Activated CD4-positive, alpha-beta T cell treated with anti-CD3 and anti-CD28 coated beads, Interleukin-2, amount 10 ng/mL, durations not matched to agents 24 days and 14 days (primary cell): ENCODE measurements at regions not wholly inside any gene's neighbourhood (a gene's known extent, or its start where the extent isn't known, plus 50 kb on each side); places are given as distances from the start of the nearest gene placed in this dataset.
"Not testable (repeated sequence)": the region's sequence is repeated elsewhere in the genome, so short reads cannot be mapped to it uniquely, and the experiment has no call there.

ENCODE experiments used
- DNase-seq: peaks from one replicate; pipeline ENCODE4 v3.0.0; 2022
- H3K27ac Mint-ChIP-seq: one replicate; pipeline ENCODE4 v1.8.0; 2022; ENCODE audit warnings: mild to moderate bottlenecking, mixed read lengths
- H3K27me3 Mint-ChIP-seq: one replicate; pipeline ENCODE4 v1.8.0; 2022; ENCODE audit warnings: mixed read lengths
- H3K36me3 Mint-ChIP-seq: one replicate; pipeline ENCODE4 v1.8.0; 2022; ENCODE audit warnings: low read depth, mild to moderate bottlenecking, mixed read lengths
- H3K4me1 Mint-ChIP-seq: one replicate; pipeline ENCODE4 v1.8.0; 2021; ENCODE audit warnings: mixed read lengths
- H3K4me3 Mint-ChIP-seq: one replicate; pipeline ENCODE4 v1.8.0; 2022; ENCODE audit warnings: mild to moderate bottlenecking, moderate library complexity, mixed read lengths
- H3K9me3 Mint-ChIP-seq: one replicate; pipeline ENCODE4 v1.8.0; 2021; ENCODE audit warnings: mixed read lengths
- intact Hi-C: fragments of 100-400 bp; cut with micrococcal nuclease; formaldehyde crosslinking; loops from one replicate; pipeline ENCODE4 v1.15.1; 2023

- H3K27ac Mint-ChIP-seq: no peak overlapping the region
- H3K9me3 Mint-ChIP-seq: no peaks in the 10 kb centered on the region
- DNase-seq: no peak
- peaks cover 2% of the 10 kb centered on the region for H3K4me1 Mint-ChIP-seq
- intact Hi-C loops: no loop called here
- no peaks in the 10 kb centered on the region for H3K36me3 Mint-ChIP-seq
- H3K27me3 Mint-ChIP-seq: peaks cover 17% of the 10 kb centered on the region
- H3K4me3 Mint-ChIP-seq: no peak overlapping the region
Measured at GRCh38 chr2:224252631-224253030, 149.3 kb downstream of the FAM124B start.

DNA sequence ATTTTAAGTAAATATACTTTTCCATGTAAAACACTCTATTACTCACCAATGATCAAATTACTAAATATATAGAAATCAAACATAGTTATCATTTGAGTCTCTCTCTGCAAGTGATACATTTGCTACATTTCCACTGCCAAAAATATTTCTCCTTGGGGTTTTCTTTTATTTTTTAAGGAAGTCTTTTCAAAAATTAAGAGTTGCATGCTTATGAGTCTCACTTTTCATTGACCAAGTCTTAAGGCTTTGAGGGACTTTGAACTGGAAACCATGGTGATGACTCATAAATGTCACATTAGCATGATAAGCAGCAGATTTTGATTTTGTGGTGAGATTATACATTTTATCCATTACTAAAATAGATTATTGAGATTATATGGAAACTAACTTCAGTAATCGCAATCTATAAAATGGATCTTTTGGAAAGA, 152.9 kb downstream of the FAM124B start:
- no peak for DNase-seq
- intact Hi-C loops: no loop called here
- H3K4me1 Mint-ChIP-seq: peaks cover 2% of the 10 kb centered on the region
- H3K27ac Mint-ChIP-seq: no peak overlapping the region
- H3K9me3 Mint-ChIP-seq: no peaks in the 10 kb centered on the region
- H3K36me3 Mint-ChIP-seq: no peaks in the 10 kb centered on the region
- peaks cover 9% of the 10 kb centered on the region for H3K27me3 Mint-ChIP-seq
- no peak overlapping the region for H3K4me3 Mint-ChIP-seq

- Mint-ChIP-seq H3K9me3 (no peaks in the 10 kb centered on the region), H3K27me3 (peaks cover 3% of the 10 kb centered on the region), H3K36me3 (no peaks in the 10 kb centered on the region), H3K27ac (no peak overlapping the region), H3K4me1 (no peaks in the 10 kb centered on the region), H3K4me3 (no peak overlapping the region)
- no peak for DNase-seq
- intact Hi-C loops: no loop called here
Measured at GRCh38 chr2:224242561-224242960, 159.3 kb downstream of the FAM124B start.

DNA sequence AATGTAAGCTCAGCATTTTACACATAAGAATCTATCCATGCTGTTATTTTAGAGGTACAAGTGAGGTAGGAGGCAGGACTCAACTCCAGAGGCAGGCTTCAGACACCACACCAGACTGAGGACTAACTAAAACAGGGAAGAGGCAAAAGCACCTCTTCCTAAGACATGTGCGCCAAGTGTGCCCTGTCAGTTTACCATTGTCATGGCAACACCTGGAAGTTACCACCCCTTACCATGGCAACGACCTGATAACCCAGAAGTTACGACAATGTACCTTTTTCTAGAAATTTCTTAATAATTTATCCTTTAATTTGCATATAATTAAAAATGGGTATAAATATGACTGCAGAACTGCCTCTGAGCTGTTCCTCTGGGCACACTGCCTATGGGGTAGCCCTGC, 160.1 kb downstream of the FAM124B start:
- Mint-ChIP-seq H3K4me3 (no peak overlapping the region), H3K36me3 (no peaks in the 10 kb centered on the region), H3K9me3 (no peaks in the 10 kb centered on the region), H3K27me3 (peaks cover 5% of the 10 kb centered on the region), H3K27ac (no peak overlapping the region), H3K4me1 (no peaks in the 10 kb centered on the region)
- intact Hi-C loops: no loop called here
- DNase-seq: no peak

GRCh38 chr2:224241001-224241400, 160.9 kb downstream of the FAM124B start:
- Mint-ChIP-seq H3K4me1 (no peaks in the 10 kb centered on the region), H3K27ac (no peak overlapping the region), H3K27me3 (peaks cover 6% of the 10 kb centered on the region), H3K36me3 (no peaks in the 10 kb centered on the region), H3K4me3 (no peak overlapping the region), H3K9me3 (no peaks in the 10 kb centered on the region)
- intact Hi-C loops: no loop called here
- no peak for DNase-seq

DNA sequence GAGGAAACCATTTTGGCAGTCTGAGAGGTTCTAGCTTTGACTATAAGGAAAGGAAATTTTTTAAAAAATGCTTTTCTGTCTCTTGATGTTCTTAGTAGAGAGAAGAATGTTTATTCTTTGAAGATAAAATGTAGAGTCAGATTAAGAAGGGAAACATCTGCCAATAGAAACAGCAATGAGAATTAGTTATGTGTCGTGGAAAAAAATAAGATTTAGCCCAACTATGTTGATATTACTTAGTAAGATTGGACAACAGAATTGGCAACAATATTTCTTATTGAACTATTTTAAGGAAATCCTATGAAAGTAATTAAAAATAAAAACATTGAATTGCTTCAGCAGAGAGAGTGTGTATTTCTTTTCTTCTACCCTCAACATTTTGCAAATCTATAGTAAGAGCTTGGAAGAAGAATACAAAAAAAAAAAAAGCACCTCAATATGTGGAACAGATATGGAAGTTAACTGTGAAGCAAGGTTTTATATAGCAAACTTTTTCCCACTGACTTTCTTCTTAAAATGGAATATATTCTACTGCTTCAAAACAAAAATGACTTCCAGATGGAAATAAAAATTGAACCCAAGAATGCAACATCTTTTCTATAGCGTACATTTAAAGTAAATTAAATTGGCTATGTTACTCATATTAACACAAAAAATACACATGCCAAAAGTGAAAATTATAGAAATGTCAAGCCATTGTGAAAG, 177.9 kb downstream of the FAM124B start:
- peaks cover 14% of the 10 kb centered on the region for H3K27me3 Mint-ChIP-seq
- intact Hi-C loops: no loop called here
- peaks cover 2% of the 10 kb centered on the region for H3K9me3 Mint-ChIP-seq
- no peak for DNase-seq
- no peak overlapping the region for H3K4me3 Mint-ChIP-seq
- peaks cover 6% of the 10 kb centered on the region for H3K4me1 Mint-ChIP-seq
- no peaks in the 10 kb centered on the region for H3K36me3 Mint-ChIP-seq
- no peak overlapping the region for H3K27ac Mint-ChIP-seq

DNA sequence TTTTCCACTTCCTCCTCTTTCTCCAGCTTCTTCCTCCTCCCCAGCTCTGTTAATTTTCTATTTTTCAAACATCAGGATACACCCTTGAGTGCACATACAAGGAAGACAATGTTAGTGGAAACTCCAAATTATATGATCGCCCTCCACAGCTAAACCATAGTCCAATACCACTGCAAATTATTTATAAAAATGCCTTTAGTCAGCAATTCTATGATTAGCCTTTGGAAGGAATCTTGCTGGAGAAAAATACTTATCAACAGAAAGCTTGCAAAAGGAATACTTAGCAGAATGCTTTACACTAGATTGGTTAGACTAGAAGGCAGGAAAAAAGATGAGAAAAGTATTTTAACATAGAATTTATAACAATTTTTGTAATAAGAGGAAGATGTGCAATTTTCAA, 178.9 kb downstream of the FAM124B start:
- DNase-seq: no peak
- H3K36me3 Mint-ChIP-seq: no peaks in the 10 kb centered on the region
- intact Hi-C loops: no loop called here
- H3K9me3 Mint-ChIP-seq: peaks cover 3% of the 10 kb centered on the region
- no peak overlapping the region for H3K27ac Mint-ChIP-seq
- H3K27me3 Mint-ChIP-seq: peaks cover 14% of the 10 kb centered on the region
- no peak overlapping the region for H3K4me3 Mint-ChIP-seq
- peaks cover 6% of the 10 kb centered on the region for H3K4me1 Mint-ChIP-seq

DNA sequence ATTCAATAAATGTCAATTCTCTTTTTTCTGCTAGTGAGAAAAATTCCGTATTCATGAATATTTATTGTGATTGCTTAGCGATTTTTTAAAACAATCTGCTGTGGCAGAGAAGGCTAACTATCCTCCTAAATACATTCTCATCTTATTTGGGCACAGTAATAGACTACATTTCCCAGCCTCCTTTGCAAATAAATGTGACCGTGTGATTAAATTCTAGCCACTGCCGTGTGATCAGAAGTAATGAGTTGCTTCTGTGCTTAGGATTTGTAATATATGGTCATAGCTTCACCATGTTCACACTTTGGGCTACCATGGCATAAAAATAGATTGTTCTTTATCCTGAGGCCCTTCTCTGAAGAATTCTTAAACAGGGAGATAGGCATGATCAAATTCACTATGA, 179.6 kb downstream of the FAM124B start:
- intact Hi-C loops: no loop called here
- H3K9me3 Mint-ChIP-seq: peaks cover 3% of the 10 kb centered on the region

DNA sequence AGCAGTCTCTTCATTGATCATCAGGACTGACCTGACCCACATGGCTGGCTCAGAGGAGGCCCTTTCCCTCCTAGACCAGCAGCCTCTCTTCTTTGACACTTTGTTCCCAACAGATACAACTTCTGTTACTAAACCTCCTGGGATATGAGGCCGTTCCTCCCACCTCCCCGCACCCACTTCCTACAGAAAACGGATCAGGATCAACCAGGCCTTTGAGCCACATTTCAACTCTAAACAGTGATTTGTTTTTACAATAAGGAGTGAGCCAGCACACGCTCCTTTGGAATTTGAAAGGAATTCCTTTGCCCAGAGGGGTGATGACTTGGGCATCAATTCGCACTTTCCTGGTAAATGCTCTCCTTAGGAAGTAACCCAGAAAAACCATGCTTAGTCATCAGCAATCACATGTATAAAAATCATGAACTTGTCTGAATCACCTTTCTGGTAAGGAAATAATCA, 180.4 kb downstream of the FAM124B start:
- intact Hi-C loops: no loop called here
- peaks cover 3% of the 10 kb centered on the region for H3K9me3 Mint-ChIP-seq
- DNase-seq: no peak
- H3K36me3 Mint-ChIP-seq: no peaks in the 10 kb centered on the region
- peaks cover 6% of the 10 kb centered on the region for H3K4me1 Mint-ChIP-seq
- peaks cover 12% of the 10 kb centered on the region for H3K27me3 Mint-ChIP-seq
- no peak overlapping the region for H3K27ac Mint-ChIP-seq
- H3K4me3 Mint-ChIP-seq: no peak overlapping the region

More for the DNA sequence above, 179.6 kb downstream of the FAM124B start:
- Mint-ChIP-seq H3K27me3 (peaks cover 14% of the 10 kb centered on the region), H3K27ac (no peak overlapping the region), H3K4me1 (peaks cover 6% of the 10 kb centered on the region), H3K4me3 (no peak overlapping the region), H3K36me3 (no peaks in the 10 kb centered on the region)
- no peak for DNase-seq

- H3K36me3 Mint-ChIP-seq: no peaks in the 10 kb centered on the region
- no peak overlapping the region for H3K27ac Mint-ChIP-seq
- peaks cover 3% of the 10 kb centered on the region for H3K9me3 Mint-ChIP-seq
- no peak overlapping the region for H3K4me3 Mint-ChIP-seq
- intact Hi-C loops: no loop called here
- DNase-seq: no peak
- peaks cover 6% of the 10 kb centered on the region for H3K4me1 Mint-ChIP-seq
- H3K27me3 Mint-ChIP-seq: peaks cover 11% of the 10 kb centered on the region
Measured at GRCh38 chr2:224220586-224221255, 181.2 kb downstream of the FAM124B start.

GRCh38 chr2:224219781-224220180, 180.7 kb upstream of the SERPINE2 start:
- Mint-ChIP-seq H3K27ac (no peak overlapping the region), H3K9me3 (peaks cover 3% of the 10 kb centered on the region), H3K4me1 (peaks cover 6% of the 10 kb centered on the region), H3K4me3 (no peak overlapping the region), H3K27me3 (peaks cover 10% of the 10 kb centered on the region), H3K36me3 (no peaks in the 10 kb centered on the region)
- intact Hi-C loops: no loop called here
- DNase-seq: no peak

DNA sequence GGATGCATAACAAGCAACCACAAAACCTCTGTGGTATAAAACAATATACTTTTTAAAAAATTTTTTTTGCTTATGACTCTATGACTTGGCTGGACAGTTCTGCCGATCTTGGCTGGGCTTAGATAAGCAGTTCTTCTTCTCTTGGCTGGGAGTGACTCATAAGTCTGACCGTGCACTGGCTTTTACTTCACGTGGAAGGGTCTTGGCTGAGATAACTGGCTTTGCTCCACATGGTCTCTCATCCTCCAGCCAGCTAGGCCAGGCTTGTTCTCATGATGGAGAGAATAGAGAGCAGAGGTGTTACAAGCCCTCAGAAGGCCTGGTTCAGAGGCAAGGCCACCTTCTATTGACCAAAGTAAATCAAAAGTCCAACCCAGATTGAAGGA, 178.9 kb upstream of the SERPINE2 start:
- Mint-ChIP-seq H3K9me3 (peaks cover 3% of the 10 kb centered on the region), H3K36me3 (no peaks in the 10 kb centered on the region), H3K27me3 (peaks cover 9% of the 10 kb centered on the region), H3K27ac (no peak overlapping the region), H3K4me1 (peaks cover 6% of the 10 kb centered on the region), H3K4me3 (no peak overlapping the region)
- intact Hi-C loops: no loop called here
- no peak for DNase-seq

DNA sequence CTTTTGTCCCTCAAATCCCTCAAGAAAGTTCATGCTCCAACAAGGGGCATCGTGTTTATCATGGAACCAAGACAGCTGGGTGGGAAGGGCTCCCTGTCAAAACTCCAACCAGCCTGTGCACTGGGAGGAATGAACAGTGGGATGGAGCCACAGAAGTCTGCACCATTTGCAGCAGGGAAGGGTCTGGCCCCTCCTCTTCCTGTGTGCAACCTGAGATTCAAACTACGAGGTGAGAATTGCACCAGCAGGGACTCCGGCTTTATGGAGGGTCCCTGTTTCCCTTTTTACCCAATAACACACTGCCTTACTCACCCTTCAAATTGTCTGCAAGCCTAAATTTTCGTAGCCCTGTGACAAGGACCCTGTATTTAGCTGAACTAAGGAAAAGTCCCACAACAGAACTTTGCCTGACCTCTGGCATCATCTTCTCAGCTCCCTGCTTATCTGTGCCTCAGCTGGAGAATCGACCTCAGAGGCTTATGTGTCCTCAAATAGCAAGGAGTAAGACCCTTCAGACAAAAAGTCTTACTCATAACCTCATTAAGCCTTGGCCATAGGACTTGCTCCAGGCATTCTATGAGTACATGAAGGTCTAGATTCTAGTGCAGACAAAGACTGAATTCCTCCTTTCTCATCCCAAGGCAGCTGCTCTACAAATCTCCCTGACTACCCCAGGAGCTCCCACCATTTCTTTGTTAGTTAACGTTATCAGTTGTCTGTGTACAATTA, 178.3 kb upstream of the SERPINE2 start:
- Mint-ChIP-seq H3K4me1 (peaks cover 6% of the 10 kb centered on the region), H3K4me3 (no peak overlapping the region), H3K27ac (no peak overlapping the region), H3K27me3 (peaks cover 7% of the 10 kb centered on the region), H3K9me3 (peaks cover 3% of the 10 kb centered on the region), H3K36me3 (no peaks in the 10 kb centered on the region)
- intact Hi-C loops: no loop called here
- DNase-seq: no peak

DNA sequence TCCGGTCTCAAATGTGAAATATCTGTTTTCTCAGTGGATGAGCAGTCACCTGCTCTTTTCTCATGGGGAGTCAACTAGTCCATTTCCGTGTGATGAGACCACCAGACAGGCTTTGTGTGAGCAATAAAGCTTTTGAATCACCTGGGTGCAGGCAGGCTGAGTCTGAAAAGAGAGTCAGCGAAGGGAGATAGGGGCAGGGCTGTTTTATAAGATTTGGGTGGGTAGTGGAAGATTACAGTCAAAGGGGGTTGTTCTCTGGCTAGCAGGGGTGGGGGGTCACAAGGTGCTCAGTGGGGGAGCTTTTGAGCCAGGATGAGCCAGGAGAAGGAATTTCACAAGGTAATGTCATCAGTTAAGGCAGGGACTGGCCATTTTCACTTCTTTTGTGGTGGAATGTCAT, 176.5 kb upstream of the SERPINE2 start:
- DNase-seq, H3K27me3 Mint-ChIP-seq, H3K9me3 Mint-ChIP-seq, intact Hi-C loops, H3K36me3 Mint-ChIP-seq, H3K4me1 Mint-ChIP-seq, H3K27ac Mint-ChIP-seq, H3K4me3 Mint-ChIP-seq: not testable (repeated sequence)
